ENCODE measurements at regions not wholly inside any gene's neighbourhood (a gene's known extent, or its start where the extent isn't known, plus 50 kb on each side); places are given as distances from the start of the nearest gene placed in this dataset.

DNA sequence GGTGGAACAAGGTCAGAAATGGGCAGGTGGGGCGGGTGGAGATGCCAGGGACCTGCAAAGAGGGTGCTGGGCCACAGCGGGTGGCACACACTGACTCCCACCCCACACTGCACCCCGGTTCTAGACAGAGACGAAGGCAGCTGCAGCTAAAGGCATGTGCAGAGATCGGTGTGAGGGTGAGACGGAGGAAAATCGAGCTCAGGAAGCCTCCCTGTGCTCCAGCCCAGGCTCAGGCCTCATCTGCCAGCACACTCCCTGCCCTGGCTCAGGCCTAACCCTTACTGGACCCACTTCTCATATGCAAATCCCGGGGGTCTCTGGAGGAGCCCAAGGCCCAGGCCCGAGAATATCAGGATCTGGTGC, 130.8 kb upstream of the PPP1R26 start:
- TF ChIP-seq, protein P1, sequence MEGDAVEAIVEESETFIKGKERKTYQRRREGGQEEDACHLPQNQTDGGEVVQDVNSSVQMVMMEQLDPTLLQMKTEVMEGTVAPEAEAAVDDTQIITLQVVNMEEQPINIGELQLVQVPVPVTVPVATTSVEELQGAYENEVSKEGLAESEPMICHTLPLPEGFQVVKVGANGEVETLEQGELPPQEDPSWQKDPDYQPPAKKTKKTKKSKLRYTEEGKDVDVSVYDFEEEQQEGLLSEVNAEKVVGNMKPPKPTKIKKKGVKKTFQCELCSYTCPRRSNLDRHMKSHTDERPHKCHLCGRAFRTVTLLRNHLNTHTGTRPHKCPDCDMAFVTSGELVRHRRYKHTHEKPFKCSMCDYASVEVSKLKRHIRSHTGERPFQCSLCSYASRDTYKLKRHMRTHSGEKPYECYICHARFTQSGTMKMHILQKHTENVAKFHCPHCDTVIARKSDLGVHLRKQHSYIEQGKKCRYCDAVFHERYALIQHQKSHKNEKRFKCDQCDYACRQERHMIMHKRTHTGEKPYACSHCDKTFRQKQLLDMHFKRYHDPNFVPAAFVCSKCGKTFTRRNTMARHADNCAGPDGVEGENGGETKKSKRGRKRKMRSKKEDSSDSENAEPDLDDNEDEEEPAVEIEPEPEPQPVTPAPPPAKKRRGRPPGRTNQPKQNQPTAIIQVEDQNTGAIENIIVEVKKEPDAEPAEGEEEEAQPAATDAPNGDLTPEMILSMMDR (IDR thresholded peaks at IDR 0.05; ENCODE audit: low read depth, low read length): no peak
- TF ChIP-seq POLR2A (IDR thresholded peaks at IDR 0.05; ENCODE audit: extremely low read depth, insufficient read length): no peak
- TF ChIP-seq, protein P2, sequence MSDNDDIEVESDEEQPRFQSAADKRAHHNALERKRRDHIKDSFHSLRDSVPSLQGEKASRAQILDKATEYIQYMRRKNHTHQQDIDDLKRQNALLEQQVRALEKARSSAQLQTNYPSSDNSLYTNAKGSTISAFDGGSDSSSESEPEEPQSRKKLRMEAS (IDR thresholded peaks at IDR 0.05; ENCODE audit: low read depth, low read length): no peak

Measured in NB4 (cell line).